Osteocyte (in vitro differentiated cells): ENCODE measurements at regions not wholly inside any gene's neighbourhood (a gene's known extent, or its start where the extent isn't known, plus 50 kb on each side); places are given as distances from the start of the nearest gene placed in this dataset.

ENCODE experiments used
- DNase-seq: peaks from one replicate; pipeline ENCODE4 v3.0.0; 2021; ENCODE audit warnings: mixed read lengths; ENCODE audit not compliant: unreplicated experiment; ENCODE audit errors: extremely low spot score
- H3K27ac Mint-ChIP-seq: one replicate; pipeline ENCODE4 v1.8.0; 2021; ENCODE audit warnings: mild to moderate bottlenecking, mixed read lengths; ENCODE audit not compliant: unreplicated experiment
- H3K27me3 Mint-ChIP-seq: one replicate; pipeline ENCODE4 v1.8.0; 2021; ENCODE audit warnings: mixed read lengths; ENCODE audit not compliant: unreplicated experiment
- H3K36me3 Mint-ChIP-seq: one replicate; pipeline ENCODE4 v1.8.0; 2021; ENCODE audit warnings: mixed read lengths; ENCODE audit not compliant: unreplicated experiment
- H3K4me1 Mint-ChIP-seq: one replicate; pipeline ENCODE4 v1.8.0; 2021; ENCODE audit warnings: mixed read lengths; ENCODE audit not compliant: unreplicated experiment
- H3K4me3 Mint-ChIP-seq: one replicate; pipeline ENCODE4 v1.8.0; 2021; ENCODE audit warnings: mild to moderate bottlenecking, moderate library complexity, mixed read lengths; ENCODE audit not compliant: unreplicated experiment
- H3K9me3 Mint-ChIP-seq: one replicate; pipeline ENCODE4 v1.8.0; 2021; ENCODE audit warnings: mixed read lengths; ENCODE audit not compliant: unreplicated experiment
- CTCF ChIP-seq: fragments of 200-600 bp; sonication (generic); IDR thresholded peaks from 2 replicates; pipeline ENCODE4 v1.5.0; 2021; ENCODE audit warnings: antibody characterized with exemption, mild to moderate bottlenecking, moderate library complexity

GRCh38 chr5:117872798-117873368, 1115.5 kb downstream of the DTWD2 start:
- Mint-ChIP-seq H3K4me3 (no peak overlapping the region), H3K36me3 (no peaks in the 10 kb centered on the region), H3K27ac (no peak overlapping the region), H3K9me3 (no peaks in the 10 kb centered on the region), H3K4me1 (no peaks in the 10 kb centered on the region), H3K27me3 (no peaks in the 10 kb centered on the region)
- no peak for TF ChIP-seq CTCF
- DNase-seq = no peak

DNA sequence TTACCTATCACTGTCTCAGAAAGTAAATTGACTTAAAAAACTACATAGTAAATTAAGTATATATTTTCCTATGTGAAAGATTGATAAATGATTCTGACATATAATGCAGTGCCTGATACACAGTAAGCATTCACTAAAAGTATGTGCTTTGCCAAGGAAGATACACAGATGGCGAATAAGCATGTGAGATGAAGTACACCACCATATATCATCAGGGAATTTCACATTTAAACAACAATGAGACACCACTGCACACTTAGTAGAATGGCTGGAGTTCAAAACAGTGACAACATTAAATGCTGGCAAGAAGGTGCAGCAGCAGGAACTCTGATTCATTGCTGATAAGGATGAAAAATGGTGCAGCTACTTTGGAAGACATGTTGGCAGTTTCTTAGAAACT, 1118.8 kb downstream of the DTWD2 start:
- TF ChIP-seq CTCF = no peak
- DNase-seq = no peak
- Mint-ChIP-seq H3K36me3 (no peaks in the 10 kb centered on the region), H3K9me3 (no peaks in the 10 kb centered on the region), H3K27me3 (no peaks in the 10 kb centered on the region), H3K27ac (no peak overlapping the region), H3K4me1 (no peaks in the 10 kb centered on the region), H3K4me3 (no peak overlapping the region)

DNA sequence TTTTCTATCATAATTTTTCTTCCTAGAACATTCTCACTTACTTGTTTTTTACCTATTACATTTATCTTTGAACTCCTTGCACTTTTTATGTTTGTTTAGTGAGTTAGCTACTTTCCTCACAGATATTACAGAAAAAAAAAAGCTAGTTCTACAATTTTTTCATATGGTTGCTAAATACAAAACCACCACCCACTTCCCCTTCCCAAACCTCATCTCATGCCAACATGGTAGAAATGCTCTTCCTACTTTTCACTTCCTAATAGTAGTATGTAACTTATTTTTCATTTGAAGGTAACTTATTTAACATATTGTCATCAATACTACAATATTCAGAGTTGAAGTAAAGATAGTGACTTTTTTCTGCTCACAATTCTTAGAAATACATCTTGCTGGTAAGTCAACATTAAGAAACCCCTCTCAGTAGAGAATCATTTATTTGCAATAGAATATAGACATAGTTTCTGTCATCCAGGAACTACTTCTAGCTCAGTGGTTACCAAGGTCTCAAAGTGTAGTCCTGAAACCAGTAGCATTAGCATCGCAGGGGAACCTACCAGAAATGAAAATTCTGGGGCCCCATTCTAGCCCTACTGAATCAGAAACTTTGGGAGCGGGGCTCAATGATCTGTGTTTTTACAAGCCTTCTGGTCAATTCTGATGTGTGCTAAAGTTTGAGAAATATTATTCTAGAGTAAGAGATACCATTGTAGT, 1124.6 kb downstream of the DTWD2 start:
- H3K9me3 Mint-ChIP-seq = no peaks in the 10 kb centered on the region
- DNase-seq = no peak
- no peaks in the 10 kb centered on the region for H3K27me3 Mint-ChIP-seq
- H3K4me1 Mint-ChIP-seq = no peaks in the 10 kb centered on the region
- no peak for TF ChIP-seq CTCF
- H3K4me3 Mint-ChIP-seq = no peak overlapping the region
- H3K27ac Mint-ChIP-seq = no peak overlapping the region
- H3K36me3 Mint-ChIP-seq = no peaks in the 10 kb centered on the region

GRCh38 chr5:117860550-117860949, 1127.8 kb downstream of the DTWD2 start:
- Mint-ChIP-seq H3K4me3 (no peak overlapping the region), H3K9me3 (no peaks in the 10 kb centered on the region), H3K4me1 (no peaks in the 10 kb centered on the region), H3K27ac (no peak overlapping the region), H3K36me3 (no peaks in the 10 kb centered on the region), H3K27me3 (no peaks in the 10 kb centered on the region)
- no peak for TF ChIP-seq CTCF
- DNase-seq = no peak

DNA sequence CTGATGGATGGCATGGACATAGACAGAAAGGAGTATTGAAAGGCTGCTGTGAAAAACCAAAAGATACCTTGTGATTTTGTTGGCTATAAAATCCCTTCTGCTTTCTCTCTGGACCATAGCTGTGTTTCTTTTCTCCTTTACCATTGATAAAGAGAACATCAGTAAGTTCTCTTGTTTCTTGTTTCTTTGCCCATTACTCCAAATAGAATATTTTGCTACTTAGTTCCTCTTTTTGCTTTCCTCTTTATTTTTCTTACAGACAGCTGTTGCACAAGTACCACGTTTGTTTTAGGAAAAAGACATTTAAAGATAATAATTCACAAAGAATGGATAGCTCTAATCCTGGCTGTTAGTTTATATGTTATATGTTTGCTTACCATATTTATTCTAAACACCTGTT, 1129.2 kb downstream of the DTWD2 start:
- no peaks in the 10 kb centered on the region for H3K4me1 Mint-ChIP-seq
- TF ChIP-seq CTCF = no peak
- H3K9me3 Mint-ChIP-seq = no peaks in the 10 kb centered on the region
- H3K27ac Mint-ChIP-seq = no peak overlapping the region
- H3K36me3 Mint-ChIP-seq = no peaks in the 10 kb centered on the region
- DNase-seq = no peak
- H3K27me3 Mint-ChIP-seq = no peaks in the 10 kb centered on the region
- H3K4me3 Mint-ChIP-seq = no peak overlapping the region
